Jurkat, Clone E6-1 (cell line): ENCODE measurements at regions not wholly inside any gene's neighbourhood (a gene's known extent, or its start where the extent isn't known, plus 50 kb on each side); places are given as distances from the start of the nearest gene placed in this dataset.

Experiments used
- DNase-seq: peaks from one replicate; pipeline ENCODE4 v3.0.0-alpha.2; 2011; ENCODE audit warnings: low read depth, low spot score
- H3K4me3 ChIP-seq: 2 replicates; pipeline ENCODE4 v1.5.1; 2011; ENCODE audit warnings: mild to moderate bottlenecking, low read length, control low read depth, moderate library complexity

DNA sequence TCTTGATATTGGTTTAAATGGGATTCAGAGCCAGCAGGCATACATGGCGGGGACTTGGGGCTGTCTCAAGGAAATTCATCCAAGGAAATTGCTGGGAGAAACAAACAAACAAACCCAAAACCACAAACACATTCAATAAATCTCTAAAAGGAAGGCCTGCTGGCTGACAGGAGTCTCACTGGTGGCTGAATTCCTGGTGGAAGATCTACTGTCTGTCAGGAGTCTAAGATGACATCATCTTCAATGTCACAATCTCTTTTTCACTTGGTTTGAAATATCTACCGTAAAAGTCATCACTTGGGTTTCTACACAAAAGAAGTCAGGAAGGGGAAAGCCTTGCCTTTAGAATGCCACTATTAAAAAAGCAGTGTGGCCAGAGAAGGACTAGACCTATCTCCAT is 87.9 kb downstream of the KLF5 start:
- DNase-seq: no peak
- no peak overlapping the region for H3K4me3 ChIP-seq

DNA sequence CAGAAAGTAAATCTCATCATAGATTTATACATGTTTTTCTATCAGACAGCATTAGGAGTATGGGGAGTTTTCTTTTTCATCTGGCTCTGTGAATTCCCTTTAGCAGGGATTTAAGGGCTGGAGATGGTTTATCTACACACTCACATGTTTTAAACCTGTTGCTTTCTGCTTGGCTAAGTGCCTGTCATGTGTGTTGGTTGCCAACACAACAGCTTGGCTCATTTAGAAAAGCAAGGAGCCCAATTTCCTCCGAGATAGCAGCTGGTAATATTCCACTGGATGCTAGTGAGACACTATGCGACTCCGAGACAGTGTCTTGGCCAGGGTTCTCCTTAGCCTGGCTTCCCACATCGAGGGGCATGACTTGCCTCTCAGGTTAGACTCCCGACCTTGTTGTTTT is 83.3 kb downstream of the KLF5 start:
- no peak for DNase-seq
- no peak overlapping the region for H3K4me3 ChIP-seq

DNA sequence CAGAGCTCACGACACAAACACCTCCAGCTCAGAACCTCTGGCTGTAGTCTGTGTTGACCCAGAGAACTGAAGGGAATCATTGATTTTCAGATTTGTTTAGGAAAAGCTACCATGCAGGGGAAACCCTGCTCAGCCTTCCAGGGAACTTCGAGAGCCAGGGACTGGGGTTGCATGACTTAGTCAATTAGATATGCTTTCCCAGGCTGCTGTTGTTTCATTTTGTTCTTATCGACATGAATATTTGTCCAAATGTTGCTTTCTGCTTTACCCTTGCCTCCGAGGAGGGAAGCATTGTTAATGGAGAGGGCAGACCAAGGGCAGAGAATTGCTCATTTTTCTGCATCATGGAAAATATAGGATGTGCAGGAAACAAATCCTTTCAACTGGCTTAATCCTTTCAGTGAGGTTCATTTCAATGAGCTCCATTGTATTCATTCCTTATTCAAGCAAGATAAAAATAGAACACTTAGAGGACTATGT is 82.5 kb downstream of the KLF5 start:
- no peak overlapping the region for H3K4me3 ChIP-seq
- no peak for DNase-seq

DNA sequence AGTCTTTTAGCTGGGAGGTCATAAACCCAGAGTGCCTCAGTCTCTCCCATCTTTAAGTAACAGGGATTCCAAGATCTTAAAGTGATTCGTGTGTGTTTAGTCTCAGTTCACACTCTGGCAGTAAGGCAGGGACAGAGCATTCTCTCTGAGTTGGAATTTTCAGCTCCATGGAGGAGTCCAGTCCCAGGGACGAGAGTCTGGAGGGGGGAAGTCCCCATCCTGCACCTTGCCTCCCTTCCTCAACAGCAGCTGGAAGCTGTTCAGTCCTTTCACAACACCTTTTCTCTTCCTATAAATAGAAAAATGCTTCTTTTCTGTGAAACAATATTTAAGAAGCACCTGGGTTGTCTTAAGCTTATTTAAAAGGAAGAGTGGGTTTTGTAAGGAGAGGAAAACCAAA is 82.0 kb downstream of the KLF5 start:
- no peak overlapping the region for H3K4me3 ChIP-seq

DNA sequence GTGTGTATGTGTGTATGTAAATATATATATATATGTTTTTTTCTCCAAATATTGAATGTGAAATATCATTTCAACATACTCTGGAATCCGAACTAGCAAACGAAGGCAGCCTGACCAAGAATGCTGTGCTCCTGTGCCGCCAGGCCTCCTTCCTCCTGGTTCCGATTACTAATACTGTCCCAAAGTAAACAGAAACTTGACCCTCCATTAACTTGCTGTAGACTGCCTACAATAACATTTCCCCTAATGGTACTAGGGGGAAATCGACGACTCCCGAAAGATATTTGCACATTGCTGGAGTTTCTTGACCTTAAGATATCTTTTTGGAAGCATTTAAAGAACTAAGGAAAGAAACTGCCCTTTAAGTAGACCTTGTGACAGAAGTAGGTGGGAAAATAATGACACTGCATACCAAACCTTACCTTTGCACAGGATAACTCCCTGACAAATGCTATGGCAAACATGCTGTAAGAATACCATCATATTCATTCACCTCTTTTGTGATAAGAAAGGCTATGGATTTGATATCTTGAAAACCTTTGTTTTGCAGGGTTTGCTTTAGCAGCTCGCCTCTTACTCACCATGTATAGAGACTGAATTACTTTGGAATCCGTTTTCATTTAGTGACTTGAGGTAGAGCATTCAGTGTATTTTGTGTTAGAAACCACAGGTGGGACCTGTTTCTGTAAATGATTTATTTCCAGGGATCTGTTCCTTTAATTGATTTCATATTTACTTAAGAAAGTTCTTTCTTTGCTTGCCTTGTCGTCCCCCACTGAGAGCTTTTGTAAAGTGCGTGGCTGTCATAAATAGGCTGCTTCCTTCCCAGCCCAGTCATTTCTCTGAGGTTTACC is 80.1 kb downstream of the KLF5 start:
- no peak overlapping the region for H3K4me3 ChIP-seq
- DNase-seq: no peak

More for the DNA sequence above, 82.0 kb downstream of the KLF5 start:
- DNase-seq: no peak

DNA sequence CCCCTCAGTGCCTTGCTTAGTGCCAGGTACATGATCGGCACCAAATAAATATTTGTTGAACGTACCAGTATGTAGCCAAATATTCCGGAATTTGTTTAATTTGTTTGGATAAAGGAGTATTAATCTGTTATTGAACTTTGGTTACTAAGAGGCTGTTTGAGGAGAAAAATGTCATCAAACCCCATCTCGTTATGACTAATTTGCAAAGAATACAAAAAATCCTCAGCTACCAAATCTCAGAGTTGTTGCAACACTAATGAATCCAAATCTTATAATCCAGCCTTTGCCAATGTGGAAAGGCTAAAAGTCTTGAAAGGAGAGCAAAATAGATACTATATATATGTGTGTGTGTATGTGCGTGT is 79.5 kb downstream of the KLF5 start:
- H3K4me3 ChIP-seq: no peak overlapping the region
- DNase-seq: no peak

DNA sequence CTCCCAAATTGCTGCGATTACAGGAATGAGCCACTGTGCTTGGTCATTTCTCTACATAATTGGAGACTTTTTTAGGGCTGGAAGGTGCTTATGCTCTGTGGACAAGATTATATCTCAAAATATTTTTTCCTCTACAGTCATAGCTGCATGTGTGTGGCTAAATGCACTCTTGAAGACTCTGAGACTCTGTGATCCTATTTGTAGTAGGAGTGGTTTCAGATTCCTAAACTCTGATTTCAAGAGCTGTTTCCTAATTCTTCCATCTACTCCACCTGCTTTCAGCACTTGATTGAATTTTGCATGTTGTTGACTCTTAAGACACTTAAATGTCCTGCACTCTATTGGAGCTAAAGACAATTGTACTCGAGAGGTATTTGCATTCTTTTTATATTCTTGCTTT is 78.0 kb downstream of the KLF5 start:
- no peak overlapping the region for H3K4me3 ChIP-seq
- DNase-seq: no peak

DNA sequence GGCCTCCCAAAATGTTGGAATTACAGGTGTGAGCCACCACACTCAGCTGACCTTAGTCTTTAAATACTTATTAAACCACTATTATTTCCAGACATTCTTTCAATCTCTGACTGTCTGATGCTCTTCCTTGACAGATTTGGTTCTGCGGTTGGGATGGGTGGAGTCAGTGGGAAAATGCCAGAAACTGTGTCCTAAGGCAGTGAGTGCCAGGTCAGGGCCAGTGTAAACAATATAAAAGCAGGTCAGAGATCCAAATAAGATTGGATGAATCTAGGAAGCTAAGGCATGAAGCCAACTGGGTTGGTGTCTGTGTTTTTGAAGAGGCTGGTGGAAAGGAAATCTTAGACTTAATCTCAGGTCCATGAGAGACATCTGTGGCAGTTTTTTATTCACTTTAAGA is 74.7 kb downstream of the KLF5 start:
- no peak overlapping the region for H3K4me3 ChIP-seq
- DNase-seq: no peak

DNA sequence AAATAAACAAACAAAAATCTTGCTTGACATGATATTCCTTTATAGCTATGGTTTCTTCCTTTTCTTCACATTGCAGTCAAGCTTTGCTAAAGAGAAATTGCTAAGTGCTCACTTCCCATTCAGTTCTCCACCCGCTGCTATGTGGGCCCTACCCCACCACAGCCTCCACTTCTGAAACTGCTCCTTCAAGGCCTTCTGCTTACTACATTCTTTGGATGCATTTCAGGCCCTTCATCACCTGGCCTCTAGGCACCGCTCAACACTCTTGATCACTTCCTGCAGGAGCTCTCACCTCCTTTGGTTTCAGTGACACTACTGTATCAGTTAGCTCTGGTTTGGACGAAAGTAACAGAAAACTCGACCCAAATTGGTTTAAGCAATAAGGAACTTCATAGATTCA is 72.4 kb downstream of the KLF5 start:
- no peak overlapping the region for H3K4me3 ChIP-seq
- DNase-seq: no peak

DNA sequence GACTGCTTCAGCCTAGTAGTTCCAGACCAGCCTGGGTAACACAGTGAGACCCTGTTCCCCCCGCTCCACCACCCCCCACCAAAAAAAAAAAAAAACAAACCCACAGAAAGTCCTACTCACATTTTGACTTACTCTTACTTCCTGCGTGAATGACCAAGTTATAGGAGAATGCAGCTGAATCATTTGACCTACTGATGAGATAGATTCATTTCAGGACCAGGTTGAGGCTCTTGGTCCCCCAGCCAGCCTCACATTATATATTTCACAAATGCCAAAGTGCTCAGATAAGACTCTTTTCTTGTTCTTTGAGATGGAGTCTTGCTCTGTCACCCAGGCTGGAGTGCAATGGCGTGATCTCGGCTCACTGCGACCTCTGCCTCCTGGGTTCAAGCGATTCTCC is 70.2 kb downstream of the KLF5 start:
- H3K4me3 ChIP-seq: no peak overlapping the region
- DNase-seq: no peak
